ENCODE measurements at regions not wholly inside any gene's neighbourhood (a gene's known extent, or its start where the extent isn't known, plus 50 kb on each side); places are given as distances from the start of the nearest gene placed in this dataset.
"Not testable (repeated sequence)": the region's sequence is repeated elsewhere in the genome, so short reads cannot be mapped to it uniquely, and the experiment has no call there.

GRCh38 chr4:158407961-158408360, 113.7 kb upstream of the RXFP1 start:
- DNase-seq (ENCODE audit: low read depth): not testable (repeated sequence)

- peak; percentile 43 for DNase-seq (ENCODE audit: low read depth)
These were observed 111.4 kb upstream of the RXFP1 start for GRCh38 chr4:158410272-158410671.

- no peak for DNase-seq (ENCODE audit: low read depth)
These were observed 110.4 kb upstream of the RXFP1 start for GRCh38 chr4:158411269-158411668.

GRCh38 chr4:158418679-158419078, 103.0 kb upstream of the RXFP1 start:
- not testable (repeated sequence) for DNase-seq (ENCODE audit: low read depth)

GRCh38 chr4:158420782-158421181, 100.9 kb upstream of the RXFP1 start:
- DNase-seq (ENCODE audit: low read depth): no peak

GRCh38 chr4:158422546-158422945, 99.1 kb upstream of the RXFP1 start:
- no peak for DNase-seq (ENCODE audit: low read depth)

- DNase-seq (ENCODE audit: low read depth): peak; percentile 52
These were observed 93.4 kb upstream of the RXFP1 start for GRCh38 chr4:158428242-158428641.

- DNase-seq (ENCODE audit: low read depth): peak; percentile 11
These were observed 78.9 kb upstream of the RXFP1 start for GRCh38 chr4:158442736-158443135.

GRCh38 chr4:158443731-158444130, 78.0 kb upstream of the RXFP1 start:
- DNase-seq (ENCODE audit: low read depth): no peak

GRCh38 chr4:158444621-158445020, 77.1 kb upstream of the RXFP1 start:
- peak; percentile 26 for DNase-seq (ENCODE audit: low read depth)

- peak; percentile 60 for DNase-seq (ENCODE audit: low read depth)
These were observed 75.6 kb upstream of the RXFP1 start for GRCh38 chr4:158446106-158446505.

GRCh38 chr4:158450741-158451140, 70.9 kb upstream of the RXFP1 start:
- peak; percentile 50 for DNase-seq (ENCODE audit: low read depth)

GRCh38 chr4:158452116-158452515, 69.6 kb upstream of the RXFP1 start:
- DNase-seq (ENCODE audit: low read depth): not testable (repeated sequence)

GRCh38 chr4:158458271-158458895, 63.3 kb upstream of the RXFP1 start:
- DNase-seq (ENCODE audit: low read depth): no peak

GRCh38 chr4:158459085-158459820, 62.4 kb upstream of the RXFP1 start:
- DNase-seq (ENCODE audit: low read depth): no peak

GRCh38 chr4:158461336-158461735, 60.3 kb upstream of the RXFP1 start:
- DNase-seq (ENCODE audit: low read depth): no peak

GRCh38 chr4:158462611-158463010, 59.1 kb upstream of the RXFP1 start:
- DNase-seq (ENCODE audit: low read depth): no peak

Measured in EH (cell line).